HG03097 (cell line): ENCODE measurements at regions not wholly inside any gene's neighbourhood (a gene's known extent, or its start where the extent isn't known, plus 50 kb on each side); places are given as distances from the start of the nearest gene placed in this dataset.
"Not testable (repeated sequence)": the region's sequence is repeated elsewhere in the genome, so short reads cannot be mapped to it uniquely, and the experiment has no call there.

Source experiments
- ATAC-seq: cut with Tn5 transposase; IDR thresholded peaks from one replicate; pipeline ENCODE4 v1.9.1; 2021; ENCODE audit not compliant: unreplicated experiment, low FRiP score

GRCh38 chr5:142411656-142412425 lies 87.0 kb upstream of the SPRY4 start:
- no peak for ATAC-seq

GRCh38 chr5:142411103-142411502 lies 86.3 kb upstream of the SPRY4 start:
- no peak for ATAC-seq

GRCh38 chr5:142408981-142409481 lies 84.2 kb upstream of the SPRY4 start:
- ATAC-seq, result no peak

GRCh38 chr5:142408536-142408935 lies 83.7 kb upstream of the SPRY4 start:
- ATAC-seq, result no peak

GRCh38 chr5:142405814-142406395 lies 81.1 kb upstream of the SPRY4 start:
- no peak for ATAC-seq

GRCh38 chr5:142405023-142405422 lies 80.2 kb upstream of the SPRY4 start:
- no peak for ATAC-seq

GRCh38 chr5:142404046-142404477 lies 79.2 kb upstream of the SPRY4 start:
- ATAC-seq, result no peak

- no peak for ATAC-seq
Observed at GRCh38 chr5:142403583-142403982, 78.8 kb upstream of the SPRY4 start.

- ATAC-seq, result no peak
Observed at GRCh38 chr5:142402752-142403318, 78.0 kb upstream of the SPRY4 start.

GRCh38 chr5:142400415-142400814 lies 75.6 kb upstream of the SPRY4 start:
- ATAC-seq, result no peak

GRCh38 chr5:142399891-142400290 lies 75.1 kb upstream of the SPRY4 start:
- no peak for ATAC-seq

- no peak for ATAC-seq
Observed at GRCh38 chr5:142398730-142399055, 73.9 kb upstream of the SPRY4 start.

GRCh38 chr5:142398011-142398729 lies 73.3 kb upstream of the SPRY4 start:
- ATAC-seq, result not testable (repeated sequence)

- no peak for ATAC-seq
Observed at GRCh38 chr5:142397178-142397577, 72.4 kb upstream of the SPRY4 start.

GRCh38 chr5:142396436-142397038 lies 71.7 kb upstream of the SPRY4 start:
- no peak for ATAC-seq

- no peak for ATAC-seq
Observed at GRCh38 chr5:142395334-142395733, 70.5 kb upstream of the SPRY4 start.

- ATAC-seq, result no peak
Observed at GRCh38 chr5:142391058-142391845, 66.4 kb upstream of the SPRY4 start.

- ATAC-seq, result no peak
Observed at GRCh38 chr5:142390334-142390733, 65.5 kb upstream of the SPRY4 start.

- no peak for ATAC-seq
Observed at GRCh38 chr5:142388696-142389095, 63.9 kb upstream of the SPRY4 start.

- no peak for ATAC-seq
Observed at GRCh38 chr5:142387024-142387682, 62.3 kb upstream of the SPRY4 start.
